Epithelial cell of esophagus (primary cell): ENCODE measurements at regions not wholly inside any gene's neighbourhood (a gene's known extent, or its start where the extent isn't known, plus 50 kb on each side); places are given as distances from the start of the nearest gene placed in this dataset.
A peak's percentile ranks its signal among the peaks of the same experiment; 100 is the strongest.

ENCODE experiments used
- DNase-seq: peaks from one replicate; pipeline ENCODE4 v3.0.0; 2010; ENCODE audit warnings: low read depth
- H3K4me3 ChIP-seq: 2 replicates; pipeline ENCODE4 v1.5.1; 2011; ENCODE audit warnings: mild to moderate bottlenecking, low read length, control low read depth
- TF ChIP-seq, protein P1 (sequence below): IDR thresholded peaks from 2 replicates; pipeline ENCODE4 v1.5.1; 2011; ENCODE audit warnings: low read depth, mild to moderate bottlenecking, low read length, control low read depth, inconsistent platforms; ENCODE audit not compliant: insufficient read depth; ENCODE audit errors: missing control alignments

DNA sequence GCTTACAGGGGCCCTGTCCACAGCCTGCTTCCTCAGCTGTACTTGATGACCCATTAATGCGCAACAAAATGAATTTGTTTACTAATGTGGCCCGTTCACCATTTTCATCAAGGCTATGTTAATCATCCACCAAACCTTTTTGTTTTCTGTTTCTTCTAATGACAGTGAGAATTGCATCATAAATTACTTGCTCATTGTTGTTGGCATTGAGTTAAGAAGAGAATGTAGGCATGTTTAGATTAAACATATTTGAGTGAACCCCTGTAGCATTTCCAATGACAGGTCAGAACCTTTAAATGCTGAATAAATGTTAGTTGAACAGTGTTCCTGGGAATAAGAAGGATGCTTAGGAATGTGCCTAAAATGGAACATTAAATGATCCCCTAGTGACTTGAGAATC is 183.4 kb downstream of the SPRY1 start:
- TF ChIP-seq, protein P1, sequence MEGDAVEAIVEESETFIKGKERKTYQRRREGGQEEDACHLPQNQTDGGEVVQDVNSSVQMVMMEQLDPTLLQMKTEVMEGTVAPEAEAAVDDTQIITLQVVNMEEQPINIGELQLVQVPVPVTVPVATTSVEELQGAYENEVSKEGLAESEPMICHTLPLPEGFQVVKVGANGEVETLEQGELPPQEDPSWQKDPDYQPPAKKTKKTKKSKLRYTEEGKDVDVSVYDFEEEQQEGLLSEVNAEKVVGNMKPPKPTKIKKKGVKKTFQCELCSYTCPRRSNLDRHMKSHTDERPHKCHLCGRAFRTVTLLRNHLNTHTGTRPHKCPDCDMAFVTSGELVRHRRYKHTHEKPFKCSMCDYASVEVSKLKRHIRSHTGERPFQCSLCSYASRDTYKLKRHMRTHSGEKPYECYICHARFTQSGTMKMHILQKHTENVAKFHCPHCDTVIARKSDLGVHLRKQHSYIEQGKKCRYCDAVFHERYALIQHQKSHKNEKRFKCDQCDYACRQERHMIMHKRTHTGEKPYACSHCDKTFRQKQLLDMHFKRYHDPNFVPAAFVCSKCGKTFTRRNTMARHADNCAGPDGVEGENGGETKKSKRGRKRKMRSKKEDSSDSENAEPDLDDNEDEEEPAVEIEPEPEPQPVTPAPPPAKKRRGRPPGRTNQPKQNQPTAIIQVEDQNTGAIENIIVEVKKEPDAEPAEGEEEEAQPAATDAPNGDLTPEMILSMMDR: no peak
- DNase-seq: peak; percentile 22
- no peak overlapping the region for H3K4me3 ChIP-seq

DNA sequence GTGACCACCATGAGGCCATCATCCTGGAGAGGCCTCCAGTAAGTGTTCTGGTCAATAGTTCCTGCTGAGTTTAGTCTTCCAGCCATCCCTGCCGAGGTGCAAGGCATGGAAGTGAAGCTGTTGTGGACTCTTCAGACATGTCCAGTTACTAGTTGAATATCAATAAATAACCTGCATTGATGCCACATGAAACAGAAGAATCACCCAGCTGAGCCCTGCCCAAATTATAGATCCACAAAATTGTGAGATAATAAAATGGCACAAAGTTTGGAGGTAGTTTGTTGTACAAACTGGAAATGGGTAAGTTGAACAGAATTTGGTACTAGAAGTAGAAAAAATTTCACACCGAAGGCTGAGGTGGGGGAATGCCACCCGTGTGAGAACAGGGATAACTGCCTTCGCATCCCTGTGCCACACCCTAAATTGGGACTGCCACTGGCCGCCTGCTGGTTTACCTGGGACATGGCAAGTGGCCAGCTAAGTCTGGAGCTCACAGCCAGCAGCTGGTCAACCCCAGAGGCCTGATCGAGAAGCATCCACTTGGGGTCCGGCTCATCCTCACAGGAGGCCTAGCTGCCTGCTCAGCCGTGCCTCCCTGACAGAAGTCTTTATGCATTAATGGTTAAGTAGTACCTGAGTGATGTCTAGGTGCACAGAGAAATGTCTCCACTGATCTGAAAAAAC is 184.5 kb downstream of the SPRY1 start:
- no peak for DNase-seq
- TF ChIP-seq, protein P1: no peak
- H3K4me3 ChIP-seq: no peak overlapping the region

DNA sequence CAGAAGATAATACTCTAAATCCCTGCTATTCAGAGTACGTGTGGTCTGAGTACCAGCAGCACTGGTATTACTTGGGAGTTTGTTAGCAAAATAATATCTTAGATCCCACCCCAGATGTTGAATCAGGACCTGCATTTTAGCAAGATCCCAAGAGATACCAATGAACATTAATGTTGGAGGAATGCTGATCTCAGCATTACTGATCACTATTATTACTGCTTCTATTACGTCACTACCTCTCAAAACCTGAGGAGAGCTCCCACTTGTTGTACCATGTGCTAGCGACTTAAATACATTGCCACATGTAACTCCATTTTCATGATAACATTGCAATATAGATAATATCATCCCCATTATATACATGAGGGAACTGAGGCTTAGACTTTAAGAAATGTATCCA is 185.2 kb downstream of the SPRY1 start:
- TF ChIP-seq, protein P1: no peak
- H3K4me3 ChIP-seq: no peak overlapping the region

DNA sequence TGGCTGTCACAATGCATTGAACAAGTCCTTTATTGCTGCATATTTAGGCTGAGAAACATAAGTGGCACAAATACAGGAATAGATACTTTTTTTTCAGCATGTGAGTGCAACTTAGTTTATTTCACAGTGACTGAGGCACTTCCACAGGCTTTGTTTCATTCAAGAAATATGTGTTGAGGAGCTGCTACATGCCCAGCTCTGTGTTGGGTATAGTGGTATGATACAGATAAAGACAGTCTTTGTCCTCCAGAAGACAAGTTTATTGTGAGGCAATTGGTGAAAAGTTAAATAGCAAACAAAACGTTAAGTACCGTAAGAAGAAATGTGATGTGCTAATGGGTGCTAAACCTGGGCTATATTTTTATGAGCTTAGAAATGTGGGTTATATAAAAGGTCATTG is 186.4 kb downstream of the SPRY1 start:
- TF ChIP-seq, protein P1: no peak
- DNase-seq: peak; percentile 60
- no peak overlapping the region for H3K4me3 ChIP-seq

More for the DNA sequence above, 185.2 kb downstream of the SPRY1 start:
- DNase-seq: no peak

DNA sequence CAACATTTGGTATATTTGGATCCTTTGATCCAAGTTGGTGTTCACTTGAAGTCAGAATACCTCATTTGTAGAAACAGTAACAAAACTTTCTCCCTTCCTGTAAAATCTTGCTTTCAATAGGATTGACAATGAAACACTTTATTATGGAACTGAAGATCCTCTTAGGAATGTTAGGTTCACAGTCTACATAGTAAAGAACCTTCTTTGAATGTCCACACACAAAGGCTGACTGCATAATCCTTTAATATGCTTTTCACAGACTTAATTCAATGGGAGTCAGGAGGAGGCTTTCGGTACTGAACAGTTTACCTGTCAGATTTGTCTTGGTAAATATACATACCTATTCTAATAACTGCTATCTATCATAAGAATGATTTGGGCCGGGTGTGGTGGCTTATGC is 188.5 kb downstream of the SPRY1 start:
- TF ChIP-seq, protein P1: no peak

DNA sequence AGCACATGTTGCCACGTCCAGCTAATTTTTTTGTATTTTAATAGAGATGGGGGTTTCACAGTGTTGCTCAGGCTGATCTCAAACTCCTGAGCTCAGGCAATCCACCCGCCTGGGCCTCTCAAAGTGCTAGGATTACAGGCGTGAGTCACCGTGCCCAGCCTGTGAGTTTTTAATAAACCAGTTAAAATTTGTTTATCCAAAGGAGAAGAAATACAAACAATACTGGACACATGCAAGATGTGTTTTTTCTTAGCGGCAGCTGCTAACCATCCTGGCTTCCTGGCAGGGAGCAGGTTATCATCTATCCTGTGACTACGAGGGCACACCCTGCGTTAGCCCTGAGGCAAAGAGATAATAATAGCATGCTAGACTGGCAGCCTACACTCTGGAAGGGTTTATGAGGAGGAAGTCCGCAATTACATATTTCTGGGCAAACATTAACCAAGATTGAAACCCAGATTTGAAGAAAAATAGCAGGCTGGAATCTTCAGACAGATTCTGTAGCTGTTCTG is 191.4 kb downstream of the SPRY1 start:
- TF ChIP-seq, protein P1: no peak

More for the DNA sequence above, 188.5 kb downstream of the SPRY1 start:
- DNase-seq: no peak
- H3K4me3 ChIP-seq: no peak overlapping the region

DNA sequence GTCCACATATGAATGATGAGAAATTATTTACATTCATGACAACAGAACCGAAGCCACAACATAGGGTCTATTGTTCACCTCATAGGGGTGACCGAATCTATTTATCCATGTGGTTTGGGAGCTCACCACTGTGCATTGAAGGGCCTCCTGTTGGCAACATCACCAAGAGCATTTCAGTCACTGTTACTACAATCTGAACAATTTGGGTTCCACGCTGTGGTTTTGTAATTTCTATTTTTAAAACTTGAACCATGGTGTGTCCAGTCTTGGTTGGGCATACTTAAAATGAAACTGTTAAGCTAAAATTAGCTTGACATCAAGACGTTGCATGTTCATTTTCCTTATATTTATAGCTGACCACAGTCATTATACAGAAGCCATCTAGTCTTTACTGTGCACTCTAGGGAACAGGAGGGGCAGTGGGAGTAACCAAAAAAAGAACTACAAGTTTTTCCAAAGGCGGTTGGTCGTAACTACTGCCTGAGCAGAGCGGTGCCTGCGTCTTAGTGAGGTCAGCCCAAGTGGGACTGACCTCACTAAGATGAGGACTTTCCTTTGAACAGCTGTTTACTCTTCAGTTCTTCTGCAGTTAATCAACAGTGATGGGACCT is 192.1 kb downstream of the SPRY1 start:
- TF ChIP-seq, protein P1: no peak
- no peak for DNase-seq
- no peak overlapping the region for H3K4me3 ChIP-seq

More for the DNA sequence above, 191.4 kb downstream of the SPRY1 start:
- no peak overlapping the region for H3K4me3 ChIP-seq
- DNase-seq: peak; percentile 86
